ENCODE measurements at regions not wholly inside any gene's neighbourhood (a gene's known extent, or its start where the extent isn't known, plus 50 kb on each side); places are given as distances from the start of the nearest gene placed in this dataset.

DNA sequence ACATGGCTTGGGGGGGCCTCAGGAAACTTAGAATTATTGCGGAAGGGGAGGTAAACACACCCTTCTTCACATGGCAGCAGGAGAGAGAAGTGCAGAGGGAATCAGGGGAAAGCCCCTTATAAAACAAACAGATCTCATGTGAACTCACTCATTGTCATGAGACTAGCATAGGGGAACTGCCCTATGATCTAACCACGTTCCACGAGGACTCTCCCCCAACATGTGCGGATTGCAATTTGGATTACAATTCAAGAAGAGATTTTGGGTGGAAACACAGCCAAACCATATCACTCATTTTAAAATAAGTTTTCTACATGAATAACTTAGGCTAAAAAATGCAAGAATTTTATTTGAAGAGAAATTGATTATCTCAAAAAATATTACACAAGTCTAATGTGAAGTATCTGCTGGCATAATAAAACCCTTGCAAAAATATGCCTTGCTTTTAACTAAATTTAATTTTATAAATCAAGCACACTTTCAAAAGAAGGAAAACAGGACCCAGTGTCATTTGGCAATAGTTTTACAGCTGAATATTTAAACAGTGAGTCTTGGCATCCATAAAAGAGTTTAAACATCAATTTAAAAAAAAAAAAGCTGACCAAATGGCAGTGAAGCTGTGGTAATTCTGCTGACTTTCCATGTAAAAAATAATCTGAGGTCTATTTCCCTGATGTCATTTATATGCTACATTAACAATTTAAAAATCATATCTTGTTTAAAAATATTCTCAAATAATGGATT is 1057.2 kb downstream of the NAALADL2 start:
- Histone ChIP-seq H3K4me1 (ENCODE audit: insufficient read depth) (no peaks in the 10 kb centered on the region), H3K36me3 (ENCODE audit: insufficient read depth) (no peaks in the 10 kb centered on the region), H3K4me3 (ENCODE audit: low read depth, low read length) (no peak overlapping the region), H3K27ac (ENCODE audit: low read depth) (no peak overlapping the region)
- 74% methylated on average over 4 of the region's 4 CpGs for WGBS
- DNase-seq (ENCODE audit: extremely low spot score): no peak

DNA sequence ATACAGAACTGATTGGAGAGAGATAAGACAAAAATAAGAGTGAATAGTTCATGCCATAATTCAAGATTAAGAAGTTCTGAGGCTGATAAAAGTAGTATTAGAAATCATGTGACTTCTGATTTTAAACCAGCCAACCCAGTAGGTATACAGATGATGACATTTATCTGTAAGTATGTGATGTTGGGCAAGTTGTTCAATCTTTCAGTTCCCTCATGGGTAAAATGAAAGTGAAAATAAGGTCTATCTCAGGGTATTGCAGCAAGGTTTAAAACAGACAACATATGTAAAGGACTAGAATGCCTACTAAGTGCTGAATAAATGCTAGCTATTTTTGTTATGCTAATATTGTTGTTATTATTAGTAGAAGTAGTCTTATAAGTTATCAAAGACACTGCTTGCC is 1055.7 kb downstream of the NAALADL2 start:
- Histone ChIP-seq H3K4me3 (ENCODE audit: low read depth, low read length) (no peak overlapping the region), H3K4me1 (ENCODE audit: insufficient read depth) (no peaks in the 10 kb centered on the region), H3K27ac (ENCODE audit: low read depth) (no peak overlapping the region), H3K36me3 (ENCODE audit: insufficient read depth) (no peaks in the 10 kb centered on the region)
- DNase-seq (ENCODE audit: extremely low spot score): no peak

DNA sequence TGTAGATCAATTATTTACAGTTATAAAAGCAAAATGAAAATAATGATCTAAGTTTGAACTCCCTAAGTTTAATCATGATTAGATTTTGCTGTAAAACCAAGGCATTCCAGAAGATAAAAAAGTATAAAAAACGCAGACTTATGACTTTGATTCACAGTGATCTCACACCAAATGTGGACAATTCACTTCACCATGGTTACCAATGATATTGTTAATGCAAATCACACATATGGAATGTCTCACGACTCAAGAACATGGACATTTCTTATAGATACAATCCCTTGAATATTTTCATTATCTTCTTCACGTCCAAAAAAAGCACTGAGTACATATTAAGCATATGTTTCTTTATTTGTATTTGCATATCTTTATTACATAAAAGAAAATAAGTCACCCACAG is 1054.2 kb downstream of the NAALADL2 start:
- DNase-seq (ENCODE audit: extremely low spot score): no peak
- H3K27ac ChIP-seq (ENCODE audit: low read depth): no peak overlapping the region
- H3K36me3 ChIP-seq (ENCODE audit: insufficient read depth): no peaks in the 10 kb centered on the region
- WGBS: 63% methylated on average over 3 of the region's 3 CpGs
- H3K4me1 ChIP-seq (ENCODE audit: insufficient read depth): no peaks in the 10 kb centered on the region
- no peak overlapping the region for H3K4me3 ChIP-seq (ENCODE audit: low read depth, low read length)

DNA sequence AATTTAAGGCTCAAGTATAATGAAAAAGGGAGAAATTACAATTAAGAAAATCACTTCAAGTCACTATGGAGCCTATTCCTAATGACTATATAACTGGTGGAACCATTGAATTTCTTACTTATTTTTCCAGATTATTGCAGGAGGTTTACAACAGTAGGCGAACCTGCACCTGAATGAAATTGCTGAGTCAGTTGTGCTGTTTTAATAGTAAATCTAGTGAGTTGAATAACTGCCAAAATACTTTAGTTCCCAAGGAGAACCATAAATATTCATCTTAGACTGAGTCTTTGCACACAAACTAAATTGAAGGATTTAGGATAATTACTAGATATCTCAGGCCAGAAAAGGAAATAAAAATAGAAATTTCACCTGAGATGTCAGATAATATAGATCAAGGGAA is 1052.8 kb downstream of the NAALADL2 start:
- H3K27ac ChIP-seq (ENCODE audit: low read depth): no peak overlapping the region
- no peak overlapping the region for H3K4me3 ChIP-seq (ENCODE audit: low read depth, low read length)
- WGBS: 83% methylated on average over 1 of the region's 1 CpG
- no peaks in the 10 kb centered on the region for H3K4me1 ChIP-seq (ENCODE audit: insufficient read depth)
- no peak for DNase-seq (ENCODE audit: extremely low spot score)
- no peaks in the 10 kb centered on the region for H3K36me3 ChIP-seq (ENCODE audit: insufficient read depth)

- H3K27ac ChIP-seq (ENCODE audit: low read depth): no peak overlapping the region
- no peak overlapping the region for H3K4me3 ChIP-seq (ENCODE audit: low read depth, low read length)
- WGBS: 88% methylated on average over 1 of the region's 1 CpG
- no peaks in the 10 kb centered on the region for H3K4me1 ChIP-seq (ENCODE audit: insufficient read depth)
- DNase-seq (ENCODE audit: extremely low spot score): no peak
- no peaks in the 10 kb centered on the region for H3K36me3 ChIP-seq (ENCODE audit: insufficient read depth)
These were observed 1043.1 kb downstream of the NAALADL2 start for GRCh38 chr3:175902226-175902625.

- DNase-seq (ENCODE audit: extremely low spot score): no peak
- no peak overlapping the region for H3K27ac ChIP-seq (ENCODE audit: low read depth)
- no peaks in the 10 kb centered on the region for H3K36me3 ChIP-seq (ENCODE audit: insufficient read depth)
- H3K4me3 ChIP-seq (ENCODE audit: low read depth, low read length): no peak overlapping the region
- 93% methylated on average over 2 of the region's 2 CpGs for WGBS
- no peaks in the 10 kb centered on the region for H3K4me1 ChIP-seq (ENCODE audit: insufficient read depth)
These were observed 1039.1 kb downstream of the NAALADL2 start for GRCh38 chr3:175898194-175898593.

- H3K4me1 ChIP-seq (ENCODE audit: insufficient read depth): no peaks in the 10 kb centered on the region
- no peak overlapping the region for H3K4me3 ChIP-seq (ENCODE audit: low read depth, low read length)
- 78% methylated on average over 2 of the region's 2 CpGs for WGBS
- no peak for DNase-seq (ENCODE audit: extremely low spot score)
- no peaks in the 10 kb centered on the region for H3K36me3 ChIP-seq (ENCODE audit: insufficient read depth)
- no peak overlapping the region for H3K27ac ChIP-seq (ENCODE audit: low read depth)
These were observed 1037.5 kb downstream of the NAALADL2 start for GRCh38 chr3:175896655-175897054.

GRCh38 chr3:175895731-175896130 is 1036.6 kb downstream of the NAALADL2 start:
- no peaks in the 10 kb centered on the region for H3K36me3 ChIP-seq (ENCODE audit: insufficient read depth)
- no peak overlapping the region for H3K27ac ChIP-seq (ENCODE audit: low read depth)
- WGBS: 91% methylated on average over 1 of the region's 1 CpG
- no peak overlapping the region for H3K4me3 ChIP-seq (ENCODE audit: low read depth, low read length)
- DNase-seq (ENCODE audit: extremely low spot score): no peak
- H3K4me1 ChIP-seq (ENCODE audit: insufficient read depth): no peaks in the 10 kb centered on the region

DNA sequence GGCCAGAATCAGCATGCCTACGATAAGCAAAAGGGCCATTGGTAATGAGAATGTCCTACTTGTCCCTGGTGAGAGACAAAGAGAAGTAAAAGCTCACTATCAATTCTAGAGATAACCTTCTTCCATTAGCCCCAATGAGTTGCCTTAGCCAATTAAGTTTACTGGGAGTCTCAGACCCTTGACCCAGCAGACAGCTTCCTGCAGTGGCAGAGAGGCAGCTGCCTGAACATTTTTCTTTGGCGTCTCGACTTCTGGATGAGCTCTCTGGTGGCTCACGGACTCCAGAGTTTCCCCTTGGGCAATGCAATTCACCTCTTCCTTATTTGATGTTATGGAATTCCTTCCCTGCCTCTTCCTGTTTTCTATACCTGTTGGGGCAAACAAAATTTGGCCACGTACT is 1034.4 kb downstream of the NAALADL2 start:
- 69% methylated on average over 5 of the region's 5 CpGs for WGBS
- Histone ChIP-seq H3K4me3 (ENCODE audit: low read depth, low read length) (no peak overlapping the region), H3K4me1 (ENCODE audit: insufficient read depth) (no peaks in the 10 kb centered on the region), H3K27ac (ENCODE audit: low read depth) (no peak overlapping the region), H3K36me3 (ENCODE audit: insufficient read depth) (no peaks in the 10 kb centered on the region)
- no peak for DNase-seq (ENCODE audit: extremely low spot score)

DNA sequence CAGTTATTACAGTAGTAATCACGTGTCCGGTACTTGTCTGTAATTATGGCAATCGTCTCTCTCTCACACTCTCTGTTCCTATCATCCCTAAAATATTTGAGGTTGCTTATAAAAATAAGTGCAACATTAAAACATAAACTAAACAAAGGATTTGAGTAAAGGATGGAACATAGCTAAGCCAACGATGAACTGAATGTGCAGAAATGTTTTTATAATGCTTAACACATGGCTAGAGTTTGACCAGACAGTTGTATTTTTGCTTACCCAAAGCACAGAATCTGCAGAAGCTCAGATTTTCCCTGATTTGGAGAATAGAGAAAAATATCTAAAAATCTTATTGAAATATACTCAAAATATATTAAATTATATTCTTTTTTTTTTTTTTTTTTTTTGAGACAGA is 1030.9 kb downstream of the NAALADL2 start:
- no peak for DNase-seq (ENCODE audit: extremely low spot score)
- Histone ChIP-seq H3K27ac (ENCODE audit: low read depth) (no peak overlapping the region), H3K36me3 (ENCODE audit: insufficient read depth) (no peaks in the 10 kb centered on the region), H3K4me1 (ENCODE audit: insufficient read depth) (no peaks in the 10 kb centered on the region), H3K4me3 (ENCODE audit: low read depth, low read length) (no peak overlapping the region)
- 49% methylated on average over 4 of the region's 4 CpGs for WGBS

- 70% methylated on average over 10 of the region's 10 CpGs for WGBS
- H3K36me3 ChIP-seq (ENCODE audit: insufficient read depth): no peaks in the 10 kb centered on the region
- no peak overlapping the region for H3K27ac ChIP-seq (ENCODE audit: low read depth)
- no peak for DNase-seq (ENCODE audit: extremely low spot score)
- H3K4me3 ChIP-seq (ENCODE audit: low read depth, low read length): no peak overlapping the region
- H3K4me1 ChIP-seq (ENCODE audit: insufficient read depth): no peaks in the 10 kb centered on the region
These were observed 1026.2 kb downstream of the NAALADL2 start for GRCh38 chr3:175885231-175885766.

GRCh38 chr3:175879417-175879816 is 1020.3 kb downstream of the NAALADL2 start:
- DNase-seq (ENCODE audit: extremely low spot score): no peak
- WGBS: 85% methylated on average over 2 of the region's 2 CpGs

GRCh38 chr3:175869404-175869803 is 1010.3 kb downstream of the NAALADL2 start:
- no peak for DNase-seq (ENCODE audit: extremely low spot score)
- WGBS: 52% methylated on average over 1 of the region's 1 CpG
- no peaks in the 10 kb centered on the region for H3K4me1 ChIP-seq (ENCODE audit: insufficient read depth)
- H3K4me3 ChIP-seq (ENCODE audit: low read depth, low read length): no peak overlapping the region
- no peak overlapping the region for H3K27ac ChIP-seq (ENCODE audit: low read depth)
- H3K36me3 ChIP-seq (ENCODE audit: insufficient read depth): no peaks in the 10 kb centered on the region

More at GRCh38 chr3:175879417-175879816, 1020.3 kb downstream of the NAALADL2 start:
- Histone ChIP-seq H3K4me1 (ENCODE audit: insufficient read depth) (no peaks in the 10 kb centered on the region), H3K27ac (ENCODE audit: low read depth) (no peak overlapping the region), H3K36me3 (ENCODE audit: insufficient read depth) (no peaks in the 10 kb centered on the region), H3K4me3 (ENCODE audit: low read depth, low read length) (no peak overlapping the region)

GRCh38 chr3:175868626-175869025 is 1009.5 kb downstream of the NAALADL2 start:
- H3K4me3 ChIP-seq (ENCODE audit: low read depth, low read length): no peak overlapping the region
- DNase-seq (ENCODE audit: extremely low spot score): no peak
- no peak overlapping the region for H3K27ac ChIP-seq (ENCODE audit: low read depth)
- H3K4me1 ChIP-seq (ENCODE audit: insufficient read depth): no peaks in the 10 kb centered on the region
- no peaks in the 10 kb centered on the region for H3K36me3 ChIP-seq (ENCODE audit: insufficient read depth)
- WGBS: 51% methylated on average over 1 of the region's 1 CpG
